ENCODE measurements at regions not wholly inside any gene's neighbourhood (a gene's known extent, or its start where the extent isn't known, plus 50 kb on each side); places are given as distances from the start of the nearest gene placed in this dataset.
"Not testable (repeated sequence)": the region's sequence is repeated elsewhere in the genome, so short reads cannot be mapped to it uniquely, and the experiment has no call there.

- DNase-seq (ENCODE audit: low read depth): no peak
Observed at GRCh38 chr6:167392631-167393316, 67.9 kb downstream of the TTLL2 start.

DNA sequence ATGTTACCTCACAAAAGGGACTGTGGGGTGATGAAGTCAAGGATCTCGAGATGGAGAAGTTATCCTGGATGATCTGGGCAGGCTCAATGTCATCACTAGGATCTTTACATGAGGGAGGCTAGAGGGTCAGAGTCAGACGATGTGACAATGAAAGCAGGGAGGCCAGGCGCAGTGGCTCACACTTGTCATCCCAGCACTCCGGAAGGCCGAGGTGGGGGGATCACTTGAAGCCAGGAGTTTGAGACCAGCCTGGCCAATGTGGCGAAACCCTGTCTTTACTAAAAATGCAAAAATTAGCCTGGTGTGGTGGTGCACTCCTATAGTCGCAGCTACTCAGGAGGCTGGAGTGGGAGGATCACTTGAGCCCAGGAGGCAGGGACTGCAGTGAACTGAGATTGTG lies 68.8 kb downstream of the TTLL2 start:
- no peak for DNase-seq (ENCODE audit: low read depth)

- DNase-seq (ENCODE audit: low read depth): no peak
Observed at GRCh38 chr6:167394339-167394738, 69.5 kb downstream of the TTLL2 start.

- no peak for DNase-seq (ENCODE audit: low read depth)
Observed at GRCh38 chr6:167394820-167395219, 69.9 kb downstream of the TTLL2 start.

DNA sequence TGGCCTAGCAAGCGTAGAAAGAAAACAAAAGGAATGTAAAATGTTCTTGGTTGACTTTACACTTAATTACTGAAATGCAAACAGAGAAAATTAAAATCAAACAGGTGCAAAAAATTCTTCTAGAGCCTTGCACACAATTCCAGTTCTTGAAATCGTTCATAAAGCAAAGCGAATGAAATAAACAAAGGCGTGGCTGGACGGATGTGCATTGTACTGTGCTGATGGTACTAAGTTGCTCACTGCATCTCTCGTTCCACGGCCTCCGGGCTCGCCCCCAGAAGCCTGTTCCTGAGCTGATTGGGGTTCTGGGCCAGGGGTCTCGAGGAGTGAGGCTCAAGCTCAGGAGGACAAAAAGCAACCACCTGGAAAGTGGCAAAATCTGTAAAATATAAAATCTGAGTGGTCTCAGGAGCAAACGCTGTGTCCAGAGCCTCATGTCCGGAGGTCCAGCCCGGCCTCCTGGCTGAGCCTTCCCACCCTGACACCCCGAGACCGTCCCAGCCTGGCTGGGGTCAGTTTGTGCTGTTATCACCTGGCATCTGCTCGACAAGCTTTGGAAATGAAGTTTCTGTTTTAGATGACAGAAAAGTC lies 71.3 kb downstream of the TTLL2 start:
- no peak for DNase-seq (ENCODE audit: low read depth)

DNA sequence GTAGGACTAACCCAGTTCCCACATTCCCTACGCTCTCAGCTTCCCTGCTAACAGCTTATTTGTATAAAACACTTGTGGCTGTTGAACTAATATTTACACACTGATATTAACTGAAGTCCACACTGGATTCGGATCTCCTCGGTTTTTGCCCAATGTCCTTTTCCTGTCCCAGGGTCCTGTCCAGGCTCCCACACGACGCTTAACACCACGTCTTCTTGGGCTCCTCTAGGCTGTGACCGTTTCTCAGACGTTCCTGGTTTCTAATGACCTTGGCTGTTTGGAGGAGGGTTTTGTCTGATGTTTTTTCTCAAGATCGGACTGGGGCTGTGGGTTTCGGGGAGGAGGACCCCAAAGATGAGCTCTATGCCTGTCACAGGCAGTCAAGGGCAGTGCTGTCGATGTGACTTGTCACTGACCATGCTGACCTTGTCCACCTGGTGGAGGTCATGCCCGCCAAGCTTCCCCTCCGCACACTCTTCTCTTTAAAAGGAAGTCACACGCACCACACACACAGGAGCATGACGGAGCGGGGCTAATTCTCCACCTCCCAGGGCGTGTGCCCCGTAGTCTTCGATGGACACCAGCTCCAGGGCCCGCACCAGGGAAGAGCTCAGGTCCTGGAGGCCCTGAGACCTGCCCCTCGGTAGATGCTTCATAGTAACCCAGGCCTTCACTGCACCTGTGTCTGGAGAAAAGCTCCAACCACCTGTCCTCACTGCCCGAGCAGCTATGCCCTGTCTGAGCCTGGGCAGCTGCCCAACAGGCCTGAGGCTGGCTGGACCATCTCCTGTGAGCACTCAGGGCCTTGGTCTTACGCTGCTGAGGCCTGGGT lies 72.0 kb downstream of the TTLL2 start:
- DNase-seq (ENCODE audit: low read depth): no peak

- no peak for DNase-seq (ENCODE audit: low read depth)
Observed at GRCh38 chr6:167397712-167398111, 72.8 kb downstream of the TTLL2 start.

GRCh38 chr6:167398214-167399050 lies 73.5 kb downstream of the TTLL2 start:
- no peak for DNase-seq (ENCODE audit: low read depth)

GRCh38 chr6:167399051-167399387 lies 74.1 kb downstream of the TTLL2 start:
- DNase-seq (ENCODE audit: low read depth): no peak

- DNase-seq (ENCODE audit: low read depth): no peak
Observed at GRCh38 chr6:167399599-167399998, 74.7 kb downstream of the TTLL2 start.

GRCh38 chr6:167400482-167401138 lies 75.7 kb downstream of the TTLL2 start:
- no peak for DNase-seq (ENCODE audit: low read depth)

GRCh38 chr6:167401525-167402194 lies 76.8 kb downstream of the TTLL2 start:
- no peak for DNase-seq (ENCODE audit: low read depth)

DNA sequence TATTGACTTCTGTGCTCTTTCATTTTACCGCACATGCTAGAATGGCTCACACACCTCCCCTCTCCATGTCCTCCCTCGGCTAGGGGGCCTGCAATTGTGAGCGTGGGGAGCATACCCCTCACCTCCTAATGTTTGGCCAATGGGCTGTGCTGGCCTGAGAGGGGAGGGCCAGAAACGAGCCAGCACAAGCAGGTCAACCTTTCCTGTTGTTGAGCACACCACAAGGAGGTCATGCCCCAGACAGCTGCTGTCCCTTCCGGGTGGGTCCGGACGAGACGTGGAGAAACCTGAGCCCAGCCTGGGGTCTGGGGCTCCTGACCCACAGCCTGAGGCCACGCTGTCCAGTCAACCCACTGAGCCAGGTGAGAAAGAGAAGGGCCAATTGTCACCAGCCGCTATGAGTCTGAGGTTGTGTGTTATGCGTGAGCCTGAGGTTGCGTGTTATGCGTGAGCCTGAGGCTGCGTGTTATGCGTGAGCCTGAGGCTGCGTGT lies 77.4 kb downstream of the TTLL2 start:
- DNase-seq (ENCODE audit: low read depth): no peak

GRCh38 chr6:167403427-167403826 lies 78.5 kb downstream of the TTLL2 start:
- DNase-seq (ENCODE audit: low read depth): no peak

DNA sequence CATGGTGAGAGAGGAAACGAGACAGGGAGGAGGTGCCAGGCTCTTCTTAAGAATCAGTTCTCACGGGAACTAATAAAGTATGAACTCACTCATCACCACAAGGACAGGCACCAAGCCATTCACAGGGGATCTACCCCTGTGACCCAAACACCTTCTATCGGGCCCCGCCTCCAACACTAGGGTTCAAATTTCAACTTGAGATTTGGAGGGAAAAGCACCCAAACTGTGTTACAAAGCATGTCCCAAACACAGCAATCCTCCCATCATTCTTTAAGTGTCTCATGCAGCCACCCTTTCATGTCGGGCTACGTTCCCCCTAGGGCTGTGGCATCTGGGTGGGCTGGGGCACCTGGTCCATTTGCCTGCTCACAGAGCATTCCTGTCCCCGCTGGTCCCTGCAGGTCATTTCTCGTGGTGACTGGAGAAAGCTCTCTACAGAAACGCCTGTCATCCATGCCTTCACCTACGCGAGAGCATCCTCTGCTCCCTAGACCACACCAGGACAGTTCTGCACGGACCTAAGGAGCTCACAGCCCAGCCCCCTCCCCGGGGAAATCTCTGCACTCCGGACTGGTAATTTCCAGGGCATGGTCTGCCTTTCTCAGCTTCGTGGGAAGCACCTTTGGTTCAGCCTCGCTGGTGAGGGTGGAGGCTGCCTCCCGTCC lies 79.6 kb downstream of the TTLL2 start:
- DNase-seq (ENCODE audit: low read depth): no peak

DNA sequence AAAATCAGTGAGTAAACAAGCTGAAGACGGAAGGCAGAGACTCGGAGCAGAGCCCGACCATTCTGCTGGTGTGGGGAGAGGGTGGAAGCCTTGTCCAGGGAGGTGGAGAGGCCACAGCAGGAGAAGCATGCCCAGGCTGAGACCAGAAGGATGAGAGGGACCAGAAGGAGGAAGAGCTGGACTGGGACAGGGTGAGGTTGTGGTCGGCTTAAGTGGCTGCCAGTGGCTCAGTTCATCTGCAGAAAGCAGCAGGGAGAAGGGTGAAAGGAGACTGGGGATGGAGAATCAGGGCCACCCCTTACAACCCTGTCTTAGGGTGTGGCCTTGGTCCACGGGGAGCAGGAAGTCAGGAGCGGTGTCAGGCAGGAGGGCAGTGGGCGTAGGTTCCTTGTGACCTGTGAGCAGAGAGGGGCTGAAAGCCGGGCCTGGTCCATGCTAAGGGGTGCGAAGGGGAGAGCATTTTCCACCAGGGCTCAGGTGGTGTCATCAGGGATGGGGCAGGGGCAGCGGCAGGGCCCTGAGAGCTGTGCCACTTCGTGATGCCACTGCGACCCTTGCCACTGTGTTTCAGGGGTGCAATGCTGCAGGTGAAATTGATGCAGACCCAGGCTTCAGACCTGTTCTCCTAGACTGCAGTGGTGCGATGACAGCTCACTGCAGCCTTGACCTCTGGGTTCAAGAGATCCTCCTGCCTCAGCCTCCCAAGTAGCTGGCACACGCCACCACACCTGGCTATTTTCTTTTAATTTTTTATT lies 81.1 kb downstream of the TTLL2 start:
- DNase-seq (ENCODE audit: low read depth): no peak

- not testable (repeated sequence) for DNase-seq (ENCODE audit: low read depth)
Observed at GRCh38 chr6:167406533-167407238, 81.8 kb downstream of the TTLL2 start.
